HG02981 (cell line): ENCODE measurements at regions not wholly inside any gene's neighbourhood (a gene's known extent, or its start where the extent isn't known, plus 50 kb on each side); places are given as distances from the start of the nearest gene placed in this dataset.
"Not testable (repeated sequence)": the region's sequence is repeated elsewhere in the genome, so short reads cannot be mapped to it uniquely, and the experiment has no call there.

Experiments used
- ATAC-seq: cut with Tn5 transposase; IDR thresholded peaks from one replicate; pipeline ENCODE4 v1.9.1; 2021; ENCODE audit warnings: mild to moderate bottlenecking, moderate library complexity; ENCODE audit not compliant: unreplicated experiment

DNA sequence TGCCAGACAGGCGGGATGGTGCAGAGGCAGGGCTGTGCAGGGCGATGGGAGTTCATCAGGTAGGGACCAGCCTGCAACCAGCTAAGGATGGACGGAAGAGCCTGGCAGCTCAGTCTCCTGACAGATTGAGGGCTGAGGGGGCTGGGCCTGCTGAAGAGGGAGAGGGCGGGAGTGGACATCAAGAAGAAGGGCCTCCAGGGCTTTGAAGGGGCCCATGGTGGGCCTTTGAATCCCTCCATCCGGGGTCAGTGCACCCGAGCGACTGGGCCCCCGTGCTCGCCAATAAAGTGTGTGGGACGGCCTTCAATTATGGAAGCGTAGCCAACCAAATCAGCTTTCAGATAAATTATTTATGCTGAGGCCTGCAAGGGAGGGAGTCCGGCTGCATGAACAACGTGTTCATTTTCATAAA lies 431.2 kb downstream of the RPS24 start:
- no peak for ATAC-seq

DNA sequence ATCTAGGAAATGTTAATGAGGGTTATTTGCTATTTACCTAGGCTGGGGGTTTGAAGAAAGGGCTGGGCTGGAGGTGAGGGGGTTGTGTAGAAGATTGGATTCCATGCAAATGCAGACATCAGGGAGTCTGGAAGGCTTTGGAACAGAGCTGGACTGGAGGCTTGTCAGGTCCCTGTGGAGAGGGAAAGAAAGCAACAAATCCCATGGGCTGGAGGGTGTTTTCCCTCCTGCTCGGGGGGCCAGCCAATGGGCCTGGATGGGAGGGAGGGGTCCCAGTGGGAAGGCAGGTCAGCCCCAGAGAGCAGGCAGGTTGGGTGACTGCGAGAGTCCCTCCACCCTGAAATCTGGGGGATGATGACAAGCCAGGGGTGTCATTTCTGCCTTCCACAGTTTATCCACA lies 431.8 kb downstream of the RPS24 start:
- no peak for ATAC-seq

DNA sequence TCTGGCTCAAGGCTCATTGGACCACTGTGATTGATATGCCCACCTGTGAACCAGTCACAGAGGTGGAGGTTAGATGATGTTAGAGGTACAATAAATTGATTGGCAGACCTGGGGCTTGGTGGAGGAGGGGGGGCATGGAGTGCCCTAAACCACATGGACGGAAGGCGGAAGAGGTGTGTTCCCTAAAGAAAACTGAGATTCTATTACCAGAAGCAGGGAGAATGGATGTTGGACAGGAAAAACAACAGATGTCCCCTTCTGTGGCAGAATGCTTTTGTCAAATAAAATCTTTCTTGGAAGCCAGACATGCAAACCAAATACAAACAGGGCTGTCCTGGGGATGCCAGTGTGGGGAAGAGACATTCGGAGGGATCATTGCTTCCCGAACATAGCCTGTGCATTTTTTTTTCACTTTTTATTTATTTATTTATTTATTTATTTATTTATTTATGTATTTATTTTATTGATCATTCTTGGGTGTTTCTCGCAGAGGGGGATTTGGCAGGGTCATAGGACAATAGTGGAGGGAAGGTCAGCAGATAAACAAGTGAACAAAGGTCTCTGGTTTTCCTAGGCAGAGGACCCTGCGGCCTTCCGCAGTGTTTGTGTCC lies 433.9 kb downstream of the RPS24 start:
- no peak for ATAC-seq

DNA sequence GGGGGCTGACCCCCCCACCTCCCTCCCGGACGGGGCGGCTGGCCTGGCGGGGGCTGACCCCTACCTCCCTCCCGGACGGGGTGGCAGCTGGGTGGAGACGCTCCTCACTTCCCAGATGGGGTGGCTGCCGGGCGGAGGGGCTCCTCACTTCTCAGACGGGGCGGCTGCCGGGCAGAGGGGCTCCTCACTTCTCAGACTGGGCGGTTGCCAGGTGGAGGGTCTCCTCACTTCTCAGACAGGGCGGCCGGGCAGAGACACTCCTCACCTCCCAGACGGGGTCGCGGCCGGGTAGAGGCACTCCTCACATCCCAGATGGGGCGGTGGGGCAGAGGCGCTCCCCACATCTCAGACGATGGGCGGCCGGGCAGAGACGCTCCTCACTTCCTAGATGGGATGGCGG lies 435.1 kb downstream of the RPS24 start:
- not testable (repeated sequence) for ATAC-seq

DNA sequence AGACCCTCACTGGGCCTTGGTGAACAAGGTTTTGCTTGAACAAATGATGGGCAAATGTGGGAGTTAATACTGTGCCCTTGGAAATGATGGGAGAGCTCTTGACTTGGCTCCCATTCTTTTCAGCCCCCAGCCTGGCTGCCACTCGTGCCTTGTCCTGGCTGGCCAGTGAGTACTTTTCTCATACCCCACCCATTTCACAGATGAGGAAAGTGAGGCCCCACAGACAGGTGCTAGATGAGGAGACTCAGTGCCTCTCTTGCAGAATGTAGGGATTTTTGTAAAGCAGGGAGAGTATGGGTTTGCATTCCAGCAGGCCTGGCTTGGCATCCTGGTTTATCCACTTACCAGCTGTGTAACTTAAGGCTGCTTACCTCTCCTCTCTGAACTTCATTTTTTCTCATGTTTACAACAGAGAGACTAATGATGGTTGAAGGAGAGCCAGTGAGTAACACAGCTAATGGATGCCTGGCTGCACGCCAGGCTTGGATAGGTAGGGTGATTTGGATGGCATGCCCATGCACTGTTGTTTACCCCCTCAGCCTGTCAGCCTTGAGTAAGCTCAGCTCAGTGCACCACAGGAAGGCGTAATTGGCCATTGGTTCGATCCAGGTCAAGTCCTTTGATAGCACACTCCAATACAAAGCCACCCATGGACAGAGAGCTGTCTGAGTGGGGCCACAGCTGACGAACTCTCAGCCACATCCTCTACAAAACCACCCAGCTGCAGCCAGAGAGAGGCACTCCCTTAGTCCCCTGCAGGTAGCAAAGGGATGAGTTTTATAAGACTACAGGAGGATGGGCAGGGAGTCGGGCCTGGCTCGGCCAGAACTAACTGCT lies 436.8 kb downstream of the RPS24 start:
- ATAC-seq, result no peak

DNA sequence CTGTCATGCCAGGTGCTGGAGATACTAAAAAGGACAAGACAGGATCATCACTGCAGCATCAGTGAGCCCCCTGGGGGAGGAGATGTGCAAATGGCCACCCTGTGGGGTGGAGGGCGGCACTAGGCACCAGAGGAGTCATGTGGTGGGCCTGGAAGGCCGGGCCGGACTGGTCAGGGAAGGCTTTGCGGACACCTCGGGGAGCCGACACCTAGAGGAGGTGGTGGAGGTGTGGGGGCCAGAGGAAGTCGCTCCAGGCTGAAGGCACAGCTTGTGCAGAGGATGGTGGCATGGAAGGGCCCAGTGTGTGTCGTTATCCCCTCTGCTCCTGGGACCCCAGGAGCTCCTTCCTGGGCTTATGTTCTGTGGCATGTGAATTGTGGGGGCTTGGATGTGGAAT lies 437.7 kb downstream of the RPS24 start:
- ATAC-seq, result no peak

DNA sequence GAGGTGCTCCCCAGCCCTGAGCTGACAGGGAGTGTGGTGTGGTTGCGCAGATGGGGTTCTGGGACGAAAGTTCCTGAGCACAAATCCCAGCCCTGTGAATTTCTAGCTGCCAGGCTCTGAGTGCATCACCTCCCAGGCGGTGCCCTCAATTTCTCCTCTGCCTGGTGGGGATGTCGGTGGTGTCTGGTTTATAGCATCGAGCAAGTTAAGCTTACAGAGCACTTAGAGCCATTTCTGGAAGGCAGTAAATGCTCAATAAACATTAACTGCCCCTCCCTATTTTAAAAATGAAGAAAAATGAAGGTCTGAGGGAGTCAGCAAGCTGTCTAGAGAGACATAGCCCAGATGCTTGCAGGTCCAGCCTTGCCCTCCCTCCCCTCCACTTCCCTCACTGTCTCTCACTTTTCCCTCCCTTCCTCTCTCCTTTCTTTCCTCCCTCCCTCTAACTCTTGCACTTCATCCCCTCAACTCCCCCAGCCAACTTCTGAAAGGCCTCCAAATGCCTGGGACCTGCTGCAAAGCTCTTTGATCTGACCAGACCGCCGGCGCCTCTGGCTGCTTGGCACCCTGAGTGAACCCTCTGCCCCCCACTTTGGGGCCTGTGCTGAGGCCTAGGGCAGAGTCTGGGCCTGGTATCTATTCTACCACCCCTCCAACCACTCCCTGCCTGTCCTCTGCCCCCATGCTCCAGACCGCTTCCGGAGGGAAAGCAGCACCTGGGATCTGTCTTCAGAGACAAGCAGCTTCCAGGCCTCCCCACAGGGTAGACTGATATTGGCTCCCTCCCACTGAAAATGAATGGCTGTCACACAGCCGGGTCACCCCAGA lies 438.3 kb downstream of the RPS24 start:
- no peak for ATAC-seq

DNA sequence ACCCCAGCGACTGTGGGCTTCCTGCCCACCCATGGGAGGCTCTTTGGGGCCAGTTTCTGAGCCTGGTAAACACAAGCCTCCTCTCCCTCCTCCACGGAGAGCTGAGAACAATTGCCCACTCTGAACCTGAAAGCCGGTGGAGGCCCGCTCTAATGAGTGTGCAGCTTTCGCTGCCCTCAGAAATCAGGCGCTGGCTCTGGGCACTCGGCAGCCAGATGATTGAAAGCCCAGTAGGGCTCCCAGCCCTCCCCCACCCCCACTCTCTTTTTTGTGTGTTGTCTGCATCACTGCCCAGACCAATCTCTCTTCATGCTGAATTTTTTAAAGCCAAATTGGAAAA lies 438.9 kb downstream of the RPS24 start:
- no peak for ATAC-seq

DNA sequence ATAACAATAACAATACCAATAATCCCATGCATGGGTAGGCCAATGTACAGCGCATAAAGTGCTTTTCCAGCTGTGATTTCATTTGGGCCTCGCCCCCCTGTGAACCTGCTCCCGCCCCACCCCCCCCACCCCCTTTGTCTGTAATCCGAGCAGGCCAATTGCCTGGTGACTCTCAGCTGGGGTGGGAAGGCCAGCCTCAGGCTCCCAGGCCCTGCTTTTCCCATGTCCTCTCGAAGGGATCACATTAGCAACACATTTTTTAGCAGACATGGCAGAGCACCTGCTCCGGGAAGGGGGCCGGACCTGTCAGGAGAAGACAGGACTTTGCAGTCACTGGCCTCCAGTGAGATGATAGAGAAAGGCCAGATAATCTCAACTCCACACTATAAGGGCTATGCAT lies 439.3 kb downstream of the RPS24 start:
- no peak for ATAC-seq

DNA sequence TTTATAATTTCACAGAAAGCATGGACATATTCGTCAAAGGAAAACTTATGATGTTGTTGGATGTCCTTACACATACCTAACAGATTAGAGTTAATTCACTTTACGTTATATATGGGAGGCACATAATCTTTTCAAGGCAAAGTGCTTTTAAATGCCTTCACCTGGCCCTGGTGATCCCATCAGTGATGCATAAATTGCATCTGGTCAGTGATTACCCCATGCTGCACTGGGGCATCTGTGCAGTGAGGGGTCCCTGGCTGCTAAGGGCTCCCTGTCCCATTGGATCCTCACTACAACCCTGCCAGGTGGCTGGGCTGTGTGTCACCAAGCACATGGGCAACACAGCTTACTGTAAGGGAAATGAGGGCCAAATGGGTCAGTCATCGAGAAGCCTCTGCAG lies 441.1 kb downstream of the RPS24 start:
- ATAC-seq, result no peak

DNA sequence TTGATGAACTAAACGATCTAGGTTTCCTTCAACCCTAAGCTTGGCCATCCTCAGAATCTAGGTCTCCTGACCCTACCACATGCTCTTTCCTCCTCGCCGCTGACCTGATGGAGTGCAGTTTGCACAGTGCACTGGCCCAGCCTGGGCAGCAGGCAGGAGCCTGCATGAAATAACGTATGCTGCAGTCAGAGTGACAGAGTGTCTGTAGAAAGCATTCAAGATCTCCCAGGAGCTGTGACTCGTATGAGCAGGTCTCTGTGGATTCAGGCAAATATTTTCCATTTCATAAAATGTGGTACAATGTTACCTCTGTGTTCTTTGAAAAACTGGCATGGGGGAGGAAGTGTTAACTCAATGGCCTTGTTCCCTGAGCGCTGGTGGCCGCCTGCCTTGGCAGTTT lies 441.8 kb downstream of the RPS24 start:
- no peak for ATAC-seq

DNA sequence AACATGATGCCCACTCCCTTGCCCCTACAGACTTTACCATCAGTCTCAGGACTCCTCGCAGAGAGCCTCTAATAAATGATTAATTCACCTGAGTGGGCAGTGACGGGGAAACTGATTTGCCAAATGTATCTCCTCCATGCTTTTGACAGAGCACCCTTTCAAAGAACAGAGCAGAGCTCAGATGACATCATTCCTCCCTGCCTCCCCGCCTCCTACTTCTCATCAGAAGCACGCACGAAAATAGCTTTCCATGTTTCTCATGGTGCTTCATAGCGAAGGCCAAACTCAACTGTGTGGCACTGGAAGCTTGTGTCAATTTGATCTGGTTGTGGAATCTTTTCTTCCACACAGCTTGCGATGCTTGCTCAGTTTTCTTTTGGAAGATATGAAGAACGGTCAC lies 442.5 kb downstream of the RPS24 start:
- no peak for ATAC-seq

DNA sequence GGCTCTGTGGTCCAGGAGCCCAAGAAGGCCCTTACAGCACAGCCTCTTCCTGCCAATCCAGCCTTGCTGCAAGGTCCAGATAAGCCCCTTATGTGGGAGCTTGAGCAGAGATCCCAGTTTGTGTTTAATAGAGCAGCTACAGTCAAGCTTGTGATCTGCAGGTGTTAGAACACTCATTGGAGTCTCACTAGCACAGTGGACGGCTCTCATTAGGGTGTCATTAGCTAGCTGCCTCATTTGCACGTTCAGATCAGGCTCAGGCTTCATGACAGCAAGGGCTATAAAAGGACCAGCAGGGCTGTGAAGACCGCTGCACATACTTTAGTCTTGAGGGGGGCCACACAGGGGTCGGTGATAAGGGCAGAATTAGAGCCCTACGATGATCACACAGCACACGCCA lies 443.2 kb downstream of the RPS24 start:
- ATAC-seq, result no peak

DNA sequence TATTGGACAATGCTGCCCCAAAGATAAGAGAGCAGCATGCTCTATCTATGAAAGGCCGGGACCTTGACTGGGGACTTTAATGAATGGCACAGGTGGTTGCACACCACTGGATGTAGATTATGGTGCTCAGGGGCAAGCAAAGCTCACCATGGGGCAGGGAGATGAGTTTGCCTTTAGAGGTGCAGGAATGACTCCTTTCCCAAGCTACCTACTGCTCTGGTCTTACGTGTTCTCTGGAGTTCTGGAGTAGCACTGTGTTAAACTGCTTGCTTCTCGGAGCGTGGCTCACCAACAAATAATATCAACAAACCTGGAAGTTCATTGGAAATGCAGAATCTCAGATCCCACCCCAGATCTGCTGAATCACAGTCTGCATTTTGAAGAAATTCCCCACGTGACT lies 445.3 kb downstream of the RPS24 start:
- no peak for ATAC-seq

DNA sequence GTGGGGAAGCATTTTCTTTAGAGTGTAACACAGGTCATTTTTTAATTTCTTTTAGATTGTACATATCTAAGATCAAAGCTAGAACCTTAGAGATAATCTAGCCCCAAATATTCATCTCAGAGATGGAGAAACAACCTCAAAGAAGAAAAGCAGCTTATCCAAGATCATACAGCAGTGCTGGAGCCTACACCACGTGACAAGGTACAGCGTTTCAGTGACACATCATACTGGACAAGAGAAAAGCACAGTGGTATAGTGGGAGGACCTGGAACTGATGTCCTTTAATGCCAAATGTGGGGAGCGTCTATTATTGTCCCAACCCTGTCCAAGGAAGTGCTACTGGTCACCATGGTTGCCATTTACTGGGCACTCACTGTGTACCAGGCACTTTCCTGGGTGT lies 445.8 kb downstream of the RPS24 start:
- no peak for ATAC-seq

DNA sequence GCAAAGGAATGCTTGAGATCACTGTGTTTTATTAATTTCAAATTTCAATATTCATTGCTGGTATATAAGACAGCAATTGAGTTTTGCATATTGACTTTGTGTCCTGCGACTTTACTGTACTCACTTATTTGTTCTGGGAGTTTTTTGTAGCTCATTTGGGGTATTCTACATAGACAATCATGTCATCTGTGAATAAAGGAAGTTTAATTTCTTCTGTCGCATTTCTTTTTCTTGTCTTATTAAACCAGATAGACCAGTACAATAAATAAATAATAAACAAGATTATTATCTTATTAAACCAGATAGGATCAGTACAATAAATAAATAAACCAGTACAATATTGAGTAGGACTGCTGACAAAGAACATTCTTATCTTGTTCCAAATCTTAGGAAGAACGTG lies 448.2 kb downstream of the RPS24 start:
- no peak for ATAC-seq

DNA sequence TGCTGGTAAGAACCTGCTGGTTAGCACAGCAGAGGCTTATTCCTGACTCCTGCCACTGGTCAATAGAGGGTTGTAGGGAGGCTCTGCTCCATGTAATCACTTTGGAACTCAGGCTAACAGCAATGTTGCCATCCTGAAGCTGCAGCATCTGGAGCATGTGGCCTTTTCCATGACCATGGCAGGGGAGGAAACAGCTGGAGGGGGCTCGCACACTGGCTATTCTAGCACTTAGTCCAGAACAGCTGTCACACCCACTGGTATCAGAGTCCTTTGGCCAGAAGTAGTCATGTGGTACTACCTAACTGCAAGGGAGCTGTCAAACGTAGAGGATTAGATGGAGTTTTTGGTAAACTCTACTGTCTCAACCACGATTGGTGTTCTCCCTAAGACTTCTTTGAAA lies 450.0 kb downstream of the RPS24 start:
- ATAC-seq, result no peak

DNA sequence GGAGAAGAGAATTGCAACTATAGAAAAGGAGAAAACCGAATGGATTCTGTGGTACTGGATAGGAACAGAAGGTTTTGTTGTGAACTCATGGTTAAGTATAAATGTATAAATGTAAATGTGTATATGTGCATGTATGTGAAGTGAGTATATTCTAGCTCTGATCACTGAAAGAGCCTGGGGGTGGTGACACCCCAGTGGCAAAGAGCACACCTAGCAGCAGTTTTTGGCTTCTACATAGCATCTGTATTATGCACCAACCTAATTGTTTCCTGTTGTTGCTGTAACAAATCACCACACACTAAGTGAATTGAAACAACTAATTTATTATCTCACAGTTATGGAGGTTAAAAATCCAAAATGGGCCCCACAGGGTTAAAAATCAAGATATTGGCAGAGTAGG lies 455.4 kb downstream of the RPS24 start:
- no peak for ATAC-seq

DNA sequence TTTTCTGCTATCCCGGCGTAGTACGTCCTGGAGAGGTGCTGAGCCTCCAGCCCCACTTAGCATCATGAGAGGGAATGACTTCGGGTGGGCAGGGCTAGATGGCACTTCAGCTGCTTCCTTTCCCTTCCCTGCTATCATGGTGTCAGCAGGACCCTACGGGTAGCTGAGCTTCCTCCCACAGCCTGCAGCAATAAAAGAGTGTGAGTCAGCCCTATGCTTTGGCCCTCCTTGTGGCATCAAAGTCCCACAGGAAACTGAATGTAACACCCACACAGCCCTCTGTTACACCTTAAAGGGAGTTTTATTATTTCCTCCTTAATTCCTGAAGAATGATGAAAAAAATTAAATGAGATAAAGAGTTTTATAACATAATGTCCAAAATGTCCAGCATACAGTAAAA lies 458.1 kb downstream of the RPS24 start:
- no peak for ATAC-seq

DNA sequence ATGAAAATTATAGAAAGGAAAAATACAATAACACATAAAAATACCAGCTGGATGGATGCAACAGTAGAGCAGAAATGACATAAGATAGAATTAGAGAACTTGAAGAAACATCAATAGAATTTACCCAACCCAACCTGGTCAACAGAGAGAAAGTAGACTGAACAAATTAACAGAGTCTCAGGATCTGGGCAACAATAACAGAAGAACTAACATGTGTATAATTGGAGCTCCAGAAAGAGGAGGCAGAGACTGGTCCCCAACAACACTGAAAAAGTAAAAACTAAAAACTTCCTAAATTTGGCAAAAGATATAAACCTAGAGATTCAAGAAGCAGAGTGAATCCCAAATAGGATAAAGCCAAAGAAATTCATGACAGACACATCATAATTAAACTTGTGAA lies 458.8 kb downstream of the RPS24 start:
- ATAC-seq, result no peak

DNA sequence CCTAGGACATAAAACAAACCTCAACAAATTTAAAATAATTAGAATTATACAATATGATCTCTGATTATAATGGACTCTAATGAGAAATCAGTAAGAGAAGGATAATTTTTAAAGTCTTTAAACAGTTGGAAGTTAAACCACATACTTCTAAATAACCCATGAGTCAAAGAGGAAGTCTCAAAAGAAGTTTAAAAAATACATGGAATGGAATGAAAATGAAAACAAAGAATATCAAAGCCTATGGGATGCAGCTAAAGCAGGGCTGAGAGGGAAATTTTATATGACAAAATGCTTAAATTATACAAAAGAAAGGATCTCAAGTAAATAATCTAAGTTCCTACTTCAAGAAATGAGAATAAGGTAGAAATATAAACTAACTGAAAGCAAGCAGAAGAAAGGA lies 460.5 kb downstream of the RPS24 start:
- ATAC-seq, result no peak
